ENCODE measurements at regions not wholly inside any gene's neighbourhood (a gene's known extent, or its start where the extent isn't known, plus 50 kb on each side); places are given as distances from the start of the nearest gene placed in this dataset.

- no peak for DNase-seq (ENCODE audit: low read depth)
- no peak overlapping the region for H3K4me3 ChIP-seq (ENCODE audit: low read depth, low read length)
- TF ChIP-seq CTCF (IDR thresholded peaks at IDR 0.05; ENCODE audit: low read depth, low read length, missing control alignments): no peak
Observed at GRCh38 chr6:91020744-91021143, 433.9 kb upstream of the MAP3K7 start.

DNA sequence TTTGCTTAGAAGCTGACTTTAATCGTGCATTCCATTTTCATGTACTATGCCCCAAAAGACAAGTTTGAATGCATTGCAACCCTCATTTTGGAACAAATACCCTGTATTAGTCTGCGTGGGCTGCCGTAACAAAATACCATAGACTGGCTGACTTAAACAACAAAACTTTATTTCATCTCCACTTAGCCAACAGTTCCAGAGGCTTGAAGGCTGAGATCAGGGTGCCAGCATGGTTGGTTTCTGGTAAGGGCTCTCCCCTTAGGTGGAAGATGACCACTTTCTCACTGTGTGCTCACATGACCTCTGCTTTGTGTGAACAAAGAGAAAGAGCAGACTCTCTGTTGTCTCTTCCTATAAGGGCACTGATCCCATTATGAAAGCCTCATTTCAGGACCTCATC, 431.7 kb upstream of the MAP3K7 start:
- TF ChIP-seq CTCF (IDR thresholded peaks at IDR 0.05; ENCODE audit: low read depth, low read length, missing control alignments): no peak
- no peak for DNase-seq (ENCODE audit: low read depth)
- no peak overlapping the region for H3K4me3 ChIP-seq (ENCODE audit: low read depth, low read length)

- no peak overlapping the region for H3K4me3 ChIP-seq (ENCODE audit: low read depth, low read length)
- no peak for DNase-seq (ENCODE audit: low read depth)
- TF ChIP-seq CTCF (IDR thresholded peaks at IDR 0.05; ENCODE audit: low read depth, low read length, missing control alignments): no peak
Observed at GRCh38 chr6:91013511-91013910, 426.6 kb upstream of the MAP3K7 start.

GRCh38 chr6:90997076-90997475, 410.2 kb upstream of the MAP3K7 start:
- DNase-seq (ENCODE audit: low read depth): no peak
- no peak overlapping the region for H3K4me3 ChIP-seq (ENCODE audit: low read depth, low read length)
- TF ChIP-seq CTCF (IDR thresholded peaks at IDR 0.05; ENCODE audit: low read depth, low read length, missing control alignments): no peak

DNA sequence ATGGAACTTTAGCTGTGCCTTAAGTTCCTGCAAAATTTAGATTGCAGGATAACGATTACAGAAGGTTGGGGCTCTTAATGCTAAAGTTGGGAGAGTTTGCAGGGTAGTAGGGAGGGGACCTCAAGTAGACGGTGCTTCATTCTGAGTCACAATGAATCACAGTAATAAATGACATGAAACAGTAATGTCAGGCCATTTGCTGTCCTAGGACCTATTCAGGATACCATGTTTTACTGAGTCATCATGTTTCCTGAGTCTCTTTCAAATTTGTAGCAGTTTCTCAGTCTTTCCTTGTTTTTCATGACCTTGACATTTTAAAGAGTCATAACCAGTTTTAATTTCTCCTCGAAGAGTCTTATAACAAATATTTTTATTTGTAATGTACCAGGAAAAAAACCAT, 406.9 kb upstream of the MAP3K7 start:
- no peak for TF ChIP-seq CTCF (IDR thresholded peaks at IDR 0.05; ENCODE audit: low read depth, low read length, missing control alignments)
- H3K4me3 ChIP-seq (ENCODE audit: low read depth, low read length): no peak overlapping the region
- no peak for DNase-seq (ENCODE audit: low read depth)

- TF ChIP-seq CTCF (IDR thresholded peaks at IDR 0.05; ENCODE audit: low read depth, low read length, missing control alignments): no peak
- DNase-seq (ENCODE audit: low read depth): no peak
- H3K4me3 ChIP-seq (ENCODE audit: low read depth, low read length): no peak overlapping the region
Observed at GRCh38 chr6:90989763-90990162, 402.9 kb upstream of the MAP3K7 start.

- TF ChIP-seq CTCF (IDR thresholded peaks at IDR 0.05; ENCODE audit: low read depth, low read length, missing control alignments): no peak
- H3K4me3 ChIP-seq (ENCODE audit: low read depth, low read length): no peak overlapping the region
- DNase-seq (ENCODE audit: low read depth): no peak
Observed at GRCh38 chr6:90984066-90984465, 397.2 kb upstream of the MAP3K7 start.
